ENCODE measurements at regions not wholly inside any gene's neighbourhood (a gene's known extent, or its start where the extent isn't known, plus 50 kb on each side); places are given as distances from the start of the nearest gene placed in this dataset.

- no peak for TF ChIP-seq SNAI2 (CRISPR knock-in tag; IDR thresholded peaks at IDR 0.05)
- TF ChIP-seq ZFP3 (CRISPR knock-in tag; IDR thresholded peaks at IDR 0.05) = no peak
- no peak for TF ChIP-seq RARB (CRISPR knock-in tag; IDR thresholded peaks at IDR 0.05)
- TF ChIP-seq, protein P1, sequence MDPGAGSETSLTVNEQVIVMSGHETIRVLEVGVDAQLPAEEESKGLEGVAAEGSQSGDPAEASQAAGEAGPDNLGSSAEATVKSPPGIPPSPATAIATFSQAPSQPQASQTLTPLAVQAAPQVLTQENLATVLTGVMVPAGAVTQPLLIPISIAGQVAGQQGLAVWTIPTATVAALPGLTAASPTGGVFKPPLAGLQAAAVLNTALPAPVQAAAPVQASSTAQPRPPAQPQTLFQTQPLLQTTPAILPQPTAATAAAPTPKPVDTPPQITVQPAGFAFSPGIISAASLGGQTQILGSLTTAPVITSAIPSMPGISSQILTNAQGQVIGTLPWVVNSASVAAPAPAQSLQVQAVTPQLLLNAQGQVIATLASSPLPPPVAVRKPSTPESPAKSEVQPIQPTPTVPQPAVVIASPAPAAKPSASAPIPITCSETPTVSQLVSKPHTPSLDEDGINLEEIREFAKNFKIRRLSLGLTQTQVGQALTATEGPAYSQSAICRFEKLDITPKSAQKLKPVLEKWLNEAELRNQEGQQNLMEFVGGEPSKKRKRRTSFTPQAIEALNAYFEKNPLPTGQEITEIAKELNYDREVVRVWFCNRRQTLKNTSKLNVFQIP (CRISPR knock-in tag; IDR thresholded peaks at IDR 0.05; ENCODE audit: borderline replicate concordance, low read depth) = no peak
- TF ChIP-seq, protein P2, sequence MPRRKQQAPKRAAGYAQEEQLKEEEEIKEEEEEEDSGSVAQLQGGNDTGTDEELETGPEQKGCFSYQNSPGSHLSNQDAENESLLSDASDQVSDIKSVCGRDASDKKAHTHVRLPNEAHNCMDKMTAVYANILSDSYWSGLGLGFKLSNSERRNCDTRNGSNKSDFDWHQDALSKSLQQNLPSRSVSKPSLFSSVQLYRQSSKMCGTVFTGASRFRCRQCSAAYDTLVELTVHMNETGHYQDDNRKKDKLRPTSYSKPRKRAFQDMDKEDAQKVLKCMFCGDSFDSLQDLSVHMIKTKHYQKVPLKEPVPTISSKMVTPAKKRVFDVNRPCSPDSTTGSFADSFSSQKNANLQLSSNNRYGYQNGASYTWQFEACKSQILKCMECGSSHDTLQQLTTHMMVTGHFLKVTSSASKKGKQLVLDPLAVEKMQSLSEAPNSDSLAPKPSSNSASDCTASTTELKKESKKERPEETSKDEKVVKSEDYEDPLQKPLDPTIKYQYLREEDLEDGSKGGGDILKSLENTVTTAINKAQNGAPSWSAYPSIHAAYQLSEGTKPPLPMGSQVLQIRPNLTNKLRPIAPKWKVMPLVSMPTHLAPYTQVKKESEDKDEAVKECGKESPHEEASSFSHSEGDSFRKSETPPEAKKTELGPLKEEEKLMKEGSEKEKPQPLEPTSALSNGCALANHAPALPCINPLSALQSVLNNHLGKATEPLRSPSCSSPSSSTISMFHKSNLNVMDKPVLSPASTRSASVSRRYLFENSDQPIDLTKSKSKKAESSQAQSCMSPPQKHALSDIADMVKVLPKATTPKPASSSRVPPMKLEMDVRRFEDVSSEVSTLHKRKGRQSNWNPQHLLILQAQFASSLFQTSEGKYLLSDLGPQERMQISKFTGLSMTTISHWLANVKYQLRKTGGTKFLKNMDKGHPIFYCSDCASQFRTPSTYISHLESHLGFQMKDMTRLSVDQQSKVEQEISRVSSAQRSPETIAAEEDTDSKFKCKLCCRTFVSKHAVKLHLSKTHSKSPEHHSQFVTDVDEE (CRISPR knock-in tag; IDR thresholded peaks at IDR 0.05) = no peak
- TF ChIP-seq CSDC2 (CRISPR knock-in tag; IDR thresholded peaks at IDR 0.05) = no peak
- TF ChIP-seq, protein P3, sequence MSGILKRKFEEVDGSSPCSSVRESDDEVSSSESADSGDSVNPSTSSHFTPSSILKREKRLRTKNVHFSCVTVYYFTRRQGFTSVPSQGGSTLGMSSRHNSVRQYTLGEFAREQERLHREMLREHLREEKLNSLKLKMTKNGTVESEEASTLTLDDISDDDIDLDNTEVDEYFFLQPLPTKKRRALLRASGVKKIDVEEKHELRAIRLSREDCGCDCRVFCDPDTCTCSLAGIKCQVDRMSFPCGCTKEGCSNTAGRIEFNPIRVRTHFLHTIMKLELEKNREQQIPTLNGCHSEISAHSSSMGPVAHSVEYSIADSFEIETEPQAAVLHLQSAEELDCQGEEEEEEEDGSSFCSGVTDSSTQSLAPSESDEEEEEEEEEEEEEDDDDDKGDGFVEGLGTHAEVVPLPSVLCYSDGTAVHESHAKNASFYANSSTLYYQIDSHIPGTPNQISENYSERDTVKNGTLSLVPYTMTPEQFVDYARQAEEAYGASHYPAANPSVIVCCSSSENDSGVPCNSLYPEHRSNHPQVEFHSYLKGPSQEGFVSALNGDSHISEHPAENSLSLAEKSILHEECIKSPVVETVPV (CRISPR knock-in tag; IDR thresholded peaks at IDR 0.05) = no peak
- no peak for TF ChIP-seq ZNF565 (CRISPR knock-in tag; conservative IDR thresholded peaks at IDR 0.05; ENCODE audit: low read depth)
Measured at GRCh38 chr6:55670850-55671413, 91.9 kb upstream of the HMGCLL1 start.

DNA sequence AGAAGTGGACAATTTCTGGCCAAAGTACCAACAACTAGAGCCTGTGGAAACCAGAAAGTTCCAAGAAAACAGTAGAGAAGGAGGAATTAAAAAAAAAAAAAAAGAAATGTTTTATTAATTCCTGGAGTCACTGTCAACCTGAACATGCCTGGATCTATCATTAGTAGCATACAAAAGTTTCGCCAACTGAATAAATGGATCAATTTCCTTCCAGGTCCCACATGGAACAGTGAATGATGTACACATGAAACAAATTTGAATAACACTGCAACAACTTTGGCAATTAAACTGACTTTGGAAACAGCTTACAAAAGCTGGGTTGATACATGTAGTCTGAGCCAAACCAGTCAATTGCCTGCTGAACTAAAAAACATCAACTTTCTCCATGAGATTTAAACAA lies 90.0 kb upstream of the HMGCLL1 start:
- no peak for ATAC-seq

More at GRCh38 chr6:55670850-55671413, 91.9 kb upstream of the HMGCLL1 start:
- ATAC-seq = no peak

GRCh38 chr6:55668591-55668990 lies 89.6 kb upstream of the HMGCLL1 start:
- ATAC-seq = no peak
- TF ChIP-seq ZC3H10 (CRISPR knock-in tag; IDR thresholded peaks at IDR 0.05) = no peak
- no peak for TF ChIP-seq PATZ1 (CRISPR knock-in tag; IDR thresholded peaks at IDR 0.05; ENCODE audit: borderline replicate concordance)
- TF ChIP-seq SNAI2 (CRISPR knock-in tag; IDR thresholded peaks at IDR 0.05) = no peak

More for the DNA sequence above, 90.0 kb upstream of the HMGCLL1 start:
- TF ChIP-seq, protein P2 (CRISPR knock-in tag; IDR thresholded peaks at IDR 0.05) = no peak
- TF ChIP-seq, protein P4, sequence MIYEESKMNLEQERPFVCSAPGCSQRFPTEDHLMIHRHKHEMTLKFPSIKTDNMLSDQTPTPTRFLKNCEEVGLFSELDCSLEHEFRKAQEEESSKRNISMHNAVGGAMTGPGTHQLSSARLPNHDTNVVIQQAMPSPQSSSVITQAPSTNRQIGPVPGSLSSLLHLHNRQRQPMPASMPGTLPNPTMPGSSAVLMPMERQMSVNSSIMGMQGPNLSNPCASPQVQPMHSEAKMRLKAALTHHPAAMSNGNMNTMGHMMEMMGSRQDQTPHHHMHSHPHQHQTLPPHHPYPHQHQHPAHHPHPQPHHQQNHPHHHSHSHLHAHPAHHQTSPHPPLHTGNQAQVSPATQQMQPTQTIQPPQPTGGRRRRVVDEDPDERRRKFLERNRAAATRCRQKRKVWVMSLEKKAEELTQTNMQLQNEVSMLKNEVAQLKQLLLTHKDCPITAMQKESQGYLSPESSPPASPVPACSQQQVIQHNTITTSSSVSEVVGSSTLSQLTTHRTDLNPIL (CRISPR knock-in tag; IDR thresholded peaks at IDR 0.05; ENCODE audit: low read depth) = no peak

DNA sequence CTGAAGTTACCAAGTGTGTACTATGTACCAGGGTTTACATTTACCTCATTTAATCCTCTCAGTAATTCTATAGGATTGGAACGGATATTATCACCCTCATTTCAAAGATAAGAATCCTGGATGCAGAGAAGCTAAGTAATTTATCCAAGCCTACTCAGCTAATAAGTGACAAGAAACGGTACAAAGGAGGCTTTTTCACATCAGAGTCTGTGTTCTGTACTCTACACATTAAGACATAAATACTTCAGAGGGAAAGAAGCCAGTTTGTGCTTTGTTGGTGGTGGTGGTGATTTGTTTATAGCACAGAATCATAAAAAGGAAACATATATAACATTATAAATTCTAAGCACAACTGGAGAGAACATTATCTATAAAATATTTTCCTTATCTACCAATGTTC lies 88.3 kb upstream of the HMGCLL1 start:
- TF ChIP-seq PATZ1 (CRISPR knock-in tag; IDR thresholded peaks at IDR 0.05; ENCODE audit: borderline replicate concordance) (no peak), ZNF565 (CRISPR knock-in tag; conservative IDR thresholded peaks at IDR 0.05; ENCODE audit: low read depth) (no peak), ARNTL (CRISPR knock-in tag; IDR thresholded peaks at IDR 0.05; ENCODE audit: borderline replicate concordance, low read depth) (no peak), TCF4 (CRISPR knock-in tag; IDR thresholded peaks at IDR 0.05; ENCODE audit: borderline replicate concordance) (no peak), ESRRG (CRISPR knock-in tag; IDR thresholded peaks at IDR 0.05) (no peak), GLIS3 (CRISPR knock-in tag; IDR thresholded peaks at IDR 0.05) (no peak)
- no peak for ATAC-seq

All from SK-N-SH treated with all-trans-retinoic acid at 6 μM for 48 hours (cell line).